SH-SY5Y (cell line): ENCODE measurements at regions not wholly inside any gene's neighbourhood (a gene's known extent, or its start where the extent isn't known, plus 50 kb on each side); places are given as distances from the start of the nearest gene placed in this dataset.

Experiments
- GATA2 ChIP-seq: IDR thresholded peaks from 2 replicates; pipeline ENCODE4 v1.6.1; 2011; ENCODE audit warnings: mild to moderate bottlenecking, low read depth, low read length
- GATA3 ChIP-seq: IDR thresholded peaks from 2 replicates; pipeline ENCODE4 v1.6.1; 2011; ENCODE audit warnings: low read depth, mild to moderate bottlenecking, low read length, moderate library complexity

GRCh38 chr11:95490625-95491024 is 259.6 kb upstream of the SESN3 start:
- no peak for TF ChIP-seq GATA2
- no peak for TF ChIP-seq GATA3
